ENCODE measurements at regions not wholly inside any gene's neighbourhood (a gene's known extent, or its start where the extent isn't known, plus 50 kb on each side); places are given as distances from the start of the nearest gene placed in this dataset.

DNA sequence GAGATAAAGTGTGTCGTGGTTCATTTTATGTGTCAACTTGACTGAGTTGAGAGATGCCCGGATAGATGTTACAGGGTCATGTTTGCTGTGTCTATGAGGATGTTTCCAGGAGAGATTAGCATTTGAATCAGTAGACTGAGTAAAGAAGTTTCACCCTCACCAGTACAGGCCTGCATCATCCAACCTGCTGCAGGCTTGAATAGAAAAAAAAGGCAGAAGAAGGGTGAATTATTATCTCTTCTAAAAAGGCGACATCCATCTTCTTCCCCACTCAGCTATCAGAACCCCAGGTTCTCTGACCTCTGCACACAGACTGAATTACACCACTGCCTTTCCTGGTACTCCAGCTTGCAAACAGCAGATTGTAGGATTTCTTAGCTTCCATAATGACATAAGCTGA is 1293.7 kb upstream of the FLRT2 start:
- TF ChIP-seq, protein P1, sequence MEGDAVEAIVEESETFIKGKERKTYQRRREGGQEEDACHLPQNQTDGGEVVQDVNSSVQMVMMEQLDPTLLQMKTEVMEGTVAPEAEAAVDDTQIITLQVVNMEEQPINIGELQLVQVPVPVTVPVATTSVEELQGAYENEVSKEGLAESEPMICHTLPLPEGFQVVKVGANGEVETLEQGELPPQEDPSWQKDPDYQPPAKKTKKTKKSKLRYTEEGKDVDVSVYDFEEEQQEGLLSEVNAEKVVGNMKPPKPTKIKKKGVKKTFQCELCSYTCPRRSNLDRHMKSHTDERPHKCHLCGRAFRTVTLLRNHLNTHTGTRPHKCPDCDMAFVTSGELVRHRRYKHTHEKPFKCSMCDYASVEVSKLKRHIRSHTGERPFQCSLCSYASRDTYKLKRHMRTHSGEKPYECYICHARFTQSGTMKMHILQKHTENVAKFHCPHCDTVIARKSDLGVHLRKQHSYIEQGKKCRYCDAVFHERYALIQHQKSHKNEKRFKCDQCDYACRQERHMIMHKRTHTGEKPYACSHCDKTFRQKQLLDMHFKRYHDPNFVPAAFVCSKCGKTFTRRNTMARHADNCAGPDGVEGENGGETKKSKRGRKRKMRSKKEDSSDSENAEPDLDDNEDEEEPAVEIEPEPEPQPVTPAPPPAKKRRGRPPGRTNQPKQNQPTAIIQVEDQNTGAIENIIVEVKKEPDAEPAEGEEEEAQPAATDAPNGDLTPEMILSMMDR (IDR thresholded peaks at IDR 0.05; ENCODE audit: insufficient read depth in 1 of 2, low read depth in 1 of 2, low read length in 1 of 2, severe bottlenecking in 1 of 2, unreplicated experiment in 1 of 2) = no peak
- no peak for DNase-seq
- Mint-ChIP-seq H3K9me3 (ENCODE audit: unreplicated experiment) (no peaks in the 10 kb centered on the region), H3K27ac (ENCODE audit: unreplicated experiment) (no peak overlapping the region), H3K27me3 (ENCODE audit: insufficient read depth, unreplicated experiment) (no peaks in the 10 kb centered on the region), H3K4me3 (ENCODE audit: unreplicated experiment) (no peak overlapping the region), H3K36me3 (ENCODE audit: insufficient read depth, unreplicated experiment) (no peaks in the 10 kb centered on the region), H3K4me1 (ENCODE audit: low read depth, unreplicated experiment) (no peaks in the 10 kb centered on the region)
- POLR2A ChIA-PET = no interaction called here
- Histone ChIP-seq H3K4me1 (no peaks in the 10 kb centered on the region), H3K36me3 (ENCODE audit: control insufficient read depth, insufficient read depth, low read length) (no peaks in the 10 kb centered on the region), H3K9me3 (no peaks in the 10 kb centered on the region), H3K4me3 (ENCODE audit: low read depth, low read length) (no peak overlapping the region), H3K27me3 (replicated peaks; ENCODE audit: control insufficient read depth, insufficient read depth, low read length) (no peaks in the 10 kb centered on the region)
- intact Hi-C loops (cut with micrococcal nuclease; ENCODE audit: unreplicated experiment) = no loop called here
- BruUV-seq (replicated peaks) = no TSS peak
- CTCF ChIA-PET = no interaction called here

DNA sequence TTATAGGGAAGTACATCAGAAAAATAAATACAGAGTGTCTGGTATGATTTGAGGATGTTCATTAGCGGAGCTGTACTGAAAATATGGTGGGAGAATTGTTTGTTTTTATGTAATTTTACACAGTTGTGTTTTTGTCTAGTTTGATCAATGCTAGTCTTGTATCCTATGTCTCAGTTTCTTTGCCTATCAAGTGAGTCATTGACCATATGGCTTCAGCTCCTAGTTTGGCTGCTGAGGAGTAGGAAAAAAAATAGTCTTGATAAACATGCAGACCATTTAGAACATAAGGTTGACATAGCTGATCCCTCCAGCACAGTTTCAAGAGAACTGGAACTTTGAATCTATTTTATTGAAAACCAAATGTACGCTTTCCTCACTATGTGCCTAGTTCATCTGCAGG is 1292.1 kb upstream of the FLRT2 start:
- H3K4me3 ChIP-seq (ENCODE audit: low read depth, low read length) = no peak overlapping the region
- H3K27me3 Mint-ChIP-seq (ENCODE audit: insufficient read depth, unreplicated experiment) = no peaks in the 10 kb centered on the region
- no peak for DNase-seq
- ChIA-PET POLR2A (no interaction called here), CTCF (no interaction called here)
- H3K4me1 Mint-ChIP-seq (ENCODE audit: low read depth, unreplicated experiment) = no peaks in the 10 kb centered on the region
- no peak overlapping the region for H3K27ac Mint-ChIP-seq (ENCODE audit: unreplicated experiment)
- intact Hi-C loops (cut with micrococcal nuclease; ENCODE audit: unreplicated experiment) = no loop called here
- TF ChIP-seq, protein P1 (IDR thresholded peaks at IDR 0.05; ENCODE audit: insufficient read depth in 1 of 2, low read depth in 1 of 2, low read length in 1 of 2, severe bottlenecking in 1 of 2, unreplicated experiment in 1 of 2) = no peak
- no TSS peak for BruUV-seq (replicated peaks)
- no peaks in the 10 kb centered on the region for H3K36me3 Mint-ChIP-seq (ENCODE audit: insufficient read depth, unreplicated experiment)
- H3K27me3 ChIP-seq (replicated peaks; ENCODE audit: control insufficient read depth, insufficient read depth, low read length) = no peaks in the 10 kb centered on the region
- no peaks in the 10 kb centered on the region for H3K9me3 ChIP-seq
- H3K4me3 Mint-ChIP-seq (ENCODE audit: unreplicated experiment) = no peak overlapping the region
- no peaks in the 10 kb centered on the region for H3K36me3 ChIP-seq (ENCODE audit: control insufficient read depth, insufficient read depth, low read length)
- H3K9me3 Mint-ChIP-seq (ENCODE audit: unreplicated experiment) = peaks cover 16% of the 10 kb centered on the region
- H3K4me1 ChIP-seq = no peaks in the 10 kb centered on the region

DNA sequence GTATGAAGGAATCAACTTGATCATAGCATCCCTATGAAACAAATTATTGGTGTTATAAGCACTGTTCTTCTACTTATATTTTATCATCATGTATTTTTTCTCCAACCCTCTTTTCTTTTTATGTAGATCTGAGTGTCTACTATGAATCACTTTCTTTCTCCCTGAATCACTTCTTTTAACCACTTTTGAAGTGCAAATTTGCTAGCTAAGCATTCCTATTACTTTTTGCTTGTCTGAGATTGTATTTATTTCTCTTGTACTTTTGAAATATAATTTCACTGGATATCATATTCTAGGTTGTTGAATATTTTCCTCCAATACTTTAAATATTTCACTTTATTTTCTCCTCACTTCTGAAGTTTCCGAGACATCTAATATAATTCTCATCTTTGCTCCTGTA is 1282.3 kb upstream of the FLRT2 start:
- Histone ChIP-seq H3K36me3 (ENCODE audit: control insufficient read depth, insufficient read depth, low read length) (no peaks in the 10 kb centered on the region), H3K27me3 (replicated peaks; ENCODE audit: control insufficient read depth, insufficient read depth, low read length) (no peaks in the 10 kb centered on the region), H3K4me3 (ENCODE audit: low read depth, low read length) (no peak overlapping the region), H3K4me1 (no peaks in the 10 kb centered on the region), H3K9me3 (no peaks in the 10 kb centered on the region)
- Mint-ChIP-seq H3K4me1 (ENCODE audit: low read depth, unreplicated experiment) (peaks cover 7% of the 10 kb centered on the region), H3K9me3 (ENCODE audit: unreplicated experiment) (peaks cover 17% of the 10 kb centered on the region), H3K36me3 (ENCODE audit: insufficient read depth, unreplicated experiment) (no peaks in the 10 kb centered on the region), H3K27ac (ENCODE audit: unreplicated experiment) (no peak overlapping the region), H3K27me3 (ENCODE audit: insufficient read depth, unreplicated experiment) (no peaks in the 10 kb centered on the region), H3K4me3 (ENCODE audit: unreplicated experiment) (no peak overlapping the region)
- intact Hi-C loops (cut with micrococcal nuclease; ENCODE audit: unreplicated experiment) = no loop called here
- TF ChIP-seq, protein P1 (IDR thresholded peaks at IDR 0.05; ENCODE audit: insufficient read depth in 1 of 2, low read depth in 1 of 2, low read length in 1 of 2, severe bottlenecking in 1 of 2, unreplicated experiment in 1 of 2) = no peak
- POLR2A ChIA-PET = no interaction called here
- CTCF ChIA-PET = no interaction called here
- DNase-seq = no peak
- BruUV-seq (replicated peaks) = no TSS peak

Data from Caco-2 (cell line).